IPS-15b (cell line): ENCODE measurements at regions not wholly inside any gene's neighbourhood (a gene's known extent, or its start where the extent isn't known, plus 50 kb on each side); places are given as distances from the start of the nearest gene placed in this dataset.

Experiments
- H3K27me3 ChIP-seq: one replicate; pipeline ENCODE4 v1.6.1; 2013; ENCODE audit warnings: low read length; ENCODE audit not compliant: control insufficient read depth, insufficient read depth
- H3K36me3 ChIP-seq: one replicate; pipeline ENCODE4 v1.6.1; 2013; ENCODE audit warnings: low read length; ENCODE audit not compliant: control insufficient read depth, insufficient read depth
- H3K4me1 ChIP-seq: one replicate; pipeline ENCODE4 v1.6.1; 2013; ENCODE audit warnings: mild to moderate bottlenecking, low read length; ENCODE audit not compliant: control insufficient read depth, insufficient read depth
- H3K4me3 ChIP-seq: one replicate; pipeline ENCODE4 v1.5.1; 2013; ENCODE audit warnings: low read depth, low read length
- H3K9ac ChIP-seq: one replicate; pipeline ENCODE4 v1.6.1; 2013; ENCODE audit warnings: low read depth, mild to moderate bottlenecking, low read length
- H3K9me3 ChIP-seq: one replicate; pipeline ENCODE4 v1.6.1; 2013; ENCODE audit warnings: mild to moderate bottlenecking, low read length; ENCODE audit not compliant: control insufficient read depth, insufficient read depth

DNA sequence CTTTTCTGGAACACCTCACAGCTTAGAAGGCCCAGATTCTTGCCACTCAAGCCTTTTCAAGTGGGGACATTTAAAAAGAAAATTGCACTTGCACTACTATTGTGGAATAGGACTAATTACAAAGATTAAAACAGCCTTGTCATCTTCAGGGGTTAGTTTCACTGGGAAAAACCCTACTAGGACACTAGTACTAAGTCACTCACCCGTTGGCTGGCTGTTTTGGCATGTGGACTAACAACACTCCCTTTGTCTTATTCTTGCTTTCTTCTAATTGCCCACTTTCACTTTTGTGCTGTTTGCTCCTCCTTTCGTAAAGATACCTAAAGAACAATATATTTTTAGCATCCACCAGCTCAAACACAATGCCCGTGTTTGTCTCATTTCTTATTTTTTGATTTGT is 200.9 kb upstream of the MID1 start:
- Histone ChIP-seq H3K36me3 (no peaks in the 10 kb centered on the region), H3K4me3 (no peak overlapping the region), H3K4me1 (no peaks in the 10 kb centered on the region), H3K9ac (no peak overlapping the region), H3K9me3 (no peaks in the 10 kb centered on the region), H3K27me3 (no peaks in the 10 kb centered on the region)

DNA sequence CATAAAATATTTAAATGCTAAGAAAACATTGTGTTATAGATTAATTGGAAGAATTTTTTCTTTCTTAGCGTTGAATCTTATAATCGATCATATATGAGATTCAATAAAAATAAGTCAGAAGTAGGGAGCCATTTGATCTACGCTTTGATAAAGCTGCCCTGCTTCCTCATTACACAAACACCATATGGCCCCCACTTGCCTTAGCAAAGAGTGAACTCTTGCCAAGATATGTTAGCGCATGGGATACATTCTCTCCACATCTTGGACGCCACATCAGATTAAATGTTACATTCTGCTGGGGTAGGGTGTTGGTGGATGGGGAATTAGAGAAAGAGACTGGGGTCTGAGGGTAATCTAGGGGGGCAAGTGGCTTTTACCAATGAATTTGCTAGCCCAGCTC is 207.7 kb upstream of the MID1 start:
- H3K36me3 ChIP-seq = no peaks in the 10 kb centered on the region
- H3K4me1 ChIP-seq = peaks cover 1% of the 10 kb centered on the region
- peaks cover 4% of the 10 kb centered on the region for H3K9me3 ChIP-seq
- no peaks in the 10 kb centered on the region for H3K27me3 ChIP-seq
- H3K4me3 ChIP-seq = no peak overlapping the region
- no peak overlapping the region for H3K9ac ChIP-seq

DNA sequence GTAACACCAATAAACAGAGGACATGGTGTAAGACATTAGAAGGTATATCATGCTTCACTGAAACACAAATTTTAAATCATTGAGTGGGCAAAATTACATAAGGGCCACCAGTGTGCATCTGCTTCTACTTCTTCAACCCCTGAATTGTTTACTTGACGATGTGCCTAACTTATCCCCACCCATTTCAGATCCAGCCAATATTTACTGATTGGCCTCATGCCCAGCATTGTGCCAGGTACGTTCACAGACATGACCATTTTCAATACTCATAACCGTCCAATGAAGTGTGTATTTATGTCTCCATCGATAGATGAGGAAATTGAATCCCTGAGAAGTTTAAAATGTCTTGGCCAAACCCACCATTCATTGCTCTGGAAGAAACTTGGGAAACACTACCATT is 208.3 kb upstream of the MID1 start:
- H3K4me1 ChIP-seq = peaks cover 5% of the 10 kb centered on the region
- H3K9me3 ChIP-seq = peaks cover 4% of the 10 kb centered on the region
- no peak overlapping the region for H3K9ac ChIP-seq
- H3K4me3 ChIP-seq = no peak overlapping the region
- H3K36me3 ChIP-seq = no peaks in the 10 kb centered on the region
- no peaks in the 10 kb centered on the region for H3K27me3 ChIP-seq

DNA sequence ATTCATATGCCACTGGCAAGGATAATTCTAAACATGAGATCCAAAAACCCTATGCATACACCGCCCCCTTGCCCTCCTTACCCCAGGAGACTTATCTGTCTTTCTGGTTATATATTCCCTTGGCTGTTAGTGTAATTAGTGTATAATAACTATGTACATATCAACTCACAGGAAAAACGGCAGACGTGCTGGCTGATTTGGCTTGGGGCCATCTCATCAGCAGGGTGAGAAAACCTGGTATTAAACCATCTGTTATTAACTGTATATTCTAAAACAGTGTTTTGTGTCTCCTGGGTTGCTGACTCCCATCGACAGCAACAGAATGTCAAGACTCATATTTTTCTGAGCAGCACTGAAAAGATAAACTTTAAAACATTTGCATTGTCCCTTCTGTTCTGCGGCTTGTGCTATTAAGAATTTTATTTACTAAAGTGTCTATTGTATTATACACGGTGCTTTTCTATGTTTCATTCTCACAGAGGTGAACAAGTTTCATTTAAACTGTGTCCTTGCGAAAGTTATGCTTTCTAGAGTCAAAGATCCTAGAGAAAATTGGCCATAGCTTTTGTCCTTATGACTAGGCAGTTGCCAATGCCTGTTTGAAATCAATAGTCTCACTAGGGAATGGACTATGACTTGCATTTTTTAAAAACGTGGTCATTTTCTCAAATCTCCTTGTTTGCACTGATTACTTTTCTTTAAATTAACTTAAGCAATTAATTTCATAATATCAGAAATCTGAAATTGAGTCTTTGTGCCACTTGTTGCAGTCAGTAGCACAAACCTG is 211.5 kb upstream of the MID1 start:
- H3K36me3 ChIP-seq = no peaks in the 10 kb centered on the region
- H3K4me3 ChIP-seq = no peak overlapping the region
- no peaks in the 10 kb centered on the region for H3K27me3 ChIP-seq
- H3K4me1 ChIP-seq = peaks cover 7% of the 10 kb centered on the region
- peaks cover 4% of the 10 kb centered on the region for H3K9me3 ChIP-seq
- no peak overlapping the region for H3K9ac ChIP-seq

DNA sequence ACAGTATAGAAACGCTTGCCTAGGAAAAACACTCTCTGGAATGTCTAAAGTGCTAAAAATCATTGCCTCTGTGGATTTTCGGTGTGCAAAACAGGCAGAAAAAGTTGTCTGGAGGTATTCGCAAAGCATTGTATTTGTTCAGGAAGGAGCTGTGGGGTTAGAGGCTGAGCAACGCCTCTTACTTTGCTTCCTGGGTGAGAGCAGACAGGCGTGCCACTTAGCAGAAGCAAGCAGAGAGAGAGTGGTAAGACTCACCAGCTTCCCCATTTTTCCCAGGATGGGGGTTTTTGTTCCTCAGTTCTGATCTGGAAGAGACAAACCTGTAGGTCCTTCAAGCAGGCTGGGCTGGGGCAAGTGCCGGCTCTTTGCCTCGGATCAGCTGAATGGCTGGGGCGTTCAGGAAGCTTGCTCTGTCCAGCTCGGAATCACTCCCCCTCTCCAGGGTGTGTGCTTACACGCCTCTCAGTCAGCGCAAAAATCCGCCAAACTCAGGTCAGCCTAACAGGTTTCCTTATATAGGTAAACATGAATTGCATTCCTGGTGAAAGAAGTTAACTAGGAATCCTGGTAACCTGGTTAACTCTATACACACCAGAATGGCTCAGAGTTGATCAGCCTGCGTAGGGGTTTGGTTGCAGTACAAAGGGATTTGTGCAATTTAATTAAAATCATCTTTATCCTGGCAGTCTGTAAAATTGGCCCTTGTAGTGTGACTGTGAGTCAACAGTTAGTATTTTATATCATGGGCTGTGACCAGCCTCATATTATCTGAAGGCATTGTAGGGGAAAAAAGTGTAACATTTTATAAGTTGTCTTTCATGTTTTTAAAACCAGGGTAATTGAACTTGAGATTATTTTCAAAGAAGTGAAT is 213.1 kb upstream of the MID1 start:
- no peaks in the 10 kb centered on the region for H3K36me3 ChIP-seq
- H3K4me1 ChIP-seq = peaks cover 7% of the 10 kb centered on the region
- no peaks in the 10 kb centered on the region for H3K27me3 ChIP-seq
- peaks cover 4% of the 10 kb centered on the region for H3K9me3 ChIP-seq
- H3K4me3 ChIP-seq = peak overlapping the region; percentile 8
- no peak overlapping the region for H3K9ac ChIP-seq

DNA sequence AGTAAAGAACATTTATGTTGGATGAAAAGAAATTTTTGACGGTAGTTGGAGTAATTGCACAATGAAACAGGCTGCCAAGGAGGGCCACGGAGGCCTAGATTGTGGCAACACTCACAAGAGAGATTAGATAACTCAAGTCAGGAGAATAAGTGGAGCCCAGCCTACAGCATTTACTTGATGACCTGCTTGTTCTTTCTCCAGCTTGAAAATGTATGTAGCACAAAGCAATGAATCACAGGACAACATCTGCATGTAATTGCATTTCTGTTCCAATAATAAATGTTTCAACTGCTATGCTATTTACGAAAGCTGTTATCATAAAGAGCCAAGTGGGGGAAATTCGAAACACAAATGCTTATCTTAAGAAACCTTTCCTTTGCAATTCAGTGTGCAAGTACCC is 221.2 kb upstream of the MID1 start:
- Histone ChIP-seq H3K36me3 (no peaks in the 10 kb centered on the region), H3K9me3 (no peaks in the 10 kb centered on the region), H3K4me1 (no peaks in the 10 kb centered on the region), H3K4me3 (no peak overlapping the region), H3K9ac (no peak overlapping the region), H3K27me3 (no peaks in the 10 kb centered on the region)

DNA sequence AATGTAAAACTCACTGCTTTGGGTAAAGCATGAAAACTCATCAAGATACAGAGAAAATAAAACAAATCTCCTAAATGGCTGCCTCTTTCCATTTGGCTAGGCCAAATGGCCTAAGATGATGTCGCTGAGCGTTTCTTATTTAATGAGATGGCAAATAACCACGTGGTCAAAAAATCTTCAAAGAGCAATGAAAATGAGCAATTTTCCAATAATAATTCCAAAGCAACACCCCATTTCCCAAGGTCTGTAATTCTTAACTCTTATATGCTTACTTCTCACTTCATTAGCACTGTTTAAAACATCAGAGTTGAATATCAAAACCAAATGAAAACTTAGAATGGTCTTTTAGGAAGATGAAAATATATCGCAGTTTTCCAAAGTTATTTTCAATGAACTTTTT is 222.3 kb upstream of the MID1 start:
- H3K4me3 ChIP-seq = no peak overlapping the region
- no peak overlapping the region for H3K9ac ChIP-seq
- H3K36me3 ChIP-seq = no peaks in the 10 kb centered on the region
- H3K9me3 ChIP-seq = no peaks in the 10 kb centered on the region
- no peaks in the 10 kb centered on the region for H3K4me1 ChIP-seq
- H3K27me3 ChIP-seq = no peaks in the 10 kb centered on the region

DNA sequence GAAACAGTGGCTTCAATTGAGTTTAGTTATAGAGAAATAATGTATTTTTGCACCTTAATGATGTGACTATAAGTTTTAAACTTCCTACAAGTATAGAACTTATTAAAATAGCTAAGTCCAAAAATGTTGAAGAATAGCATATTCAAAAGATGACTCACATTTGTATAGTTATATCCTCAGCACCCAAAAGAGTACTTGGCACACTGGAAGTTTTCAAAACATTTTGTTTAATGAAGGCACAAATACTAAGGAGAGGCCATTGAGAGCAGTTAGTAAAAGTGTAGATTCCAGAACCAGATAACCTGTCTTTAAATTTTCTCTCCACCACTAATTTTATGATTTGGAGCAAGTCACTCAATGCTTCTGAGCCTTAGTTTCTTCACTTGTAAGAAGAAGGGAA is 226.9 kb upstream of the MID1 start:
- Histone ChIP-seq H3K4me1 (no peaks in the 10 kb centered on the region), H3K4me3 (no peak overlapping the region), H3K9ac (no peak overlapping the region), H3K27me3 (no peaks in the 10 kb centered on the region), H3K9me3 (no peaks in the 10 kb centered on the region), H3K36me3 (no peaks in the 10 kb centered on the region)

DNA sequence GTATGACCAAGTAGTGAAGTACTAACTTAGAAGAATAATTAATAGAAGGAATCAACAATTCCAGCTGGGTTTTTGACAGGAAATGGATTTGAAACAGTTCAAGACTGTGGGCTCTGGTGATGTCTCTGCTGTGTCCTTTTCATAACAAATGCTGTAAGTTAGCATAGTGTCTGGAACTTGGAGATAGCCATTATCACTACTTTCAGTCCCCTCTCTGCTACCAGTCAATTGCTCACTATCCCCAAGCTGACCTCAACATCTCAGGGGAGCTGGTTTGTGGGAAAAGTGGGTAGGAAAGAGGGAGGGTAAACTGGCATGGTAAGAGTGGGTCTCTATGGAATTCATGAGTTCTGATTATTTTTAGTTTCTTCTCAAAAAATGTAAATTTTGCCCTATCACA is 231.4 kb upstream of the MID1 start:
- Histone ChIP-seq H3K36me3 (no peaks in the 10 kb centered on the region), H3K4me3 (no peak overlapping the region), H3K27me3 (no peaks in the 10 kb centered on the region), H3K4me1 (no peaks in the 10 kb centered on the region), H3K9ac (no peak overlapping the region), H3K9me3 (no peaks in the 10 kb centered on the region)

DNA sequence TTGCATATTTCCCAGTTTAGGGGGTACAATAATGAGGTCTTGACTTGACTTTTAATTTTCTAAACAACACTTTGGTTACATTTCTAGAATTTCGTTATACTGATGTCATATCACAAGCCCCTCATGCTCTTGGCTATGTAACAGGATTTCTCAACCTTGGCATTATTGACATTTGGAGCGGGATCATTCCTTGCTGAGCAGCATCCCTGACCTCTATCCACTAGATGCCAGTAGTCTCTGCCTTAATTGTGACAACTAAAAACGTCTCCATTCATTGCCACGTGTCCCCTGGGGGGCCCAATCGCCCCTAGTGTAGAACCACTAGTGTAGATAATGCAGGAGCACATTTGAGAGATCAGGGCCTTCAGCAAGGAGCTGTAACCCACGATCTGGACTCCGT is 234.2 kb upstream of the MID1 start:
- H3K9ac ChIP-seq = no peak overlapping the region
- no peaks in the 10 kb centered on the region for H3K9me3 ChIP-seq
- no peak overlapping the region for H3K4me3 ChIP-seq
- no peaks in the 10 kb centered on the region for H3K4me1 ChIP-seq
- H3K27me3 ChIP-seq = no peaks in the 10 kb centered on the region
- no peaks in the 10 kb centered on the region for H3K36me3 ChIP-seq

DNA sequence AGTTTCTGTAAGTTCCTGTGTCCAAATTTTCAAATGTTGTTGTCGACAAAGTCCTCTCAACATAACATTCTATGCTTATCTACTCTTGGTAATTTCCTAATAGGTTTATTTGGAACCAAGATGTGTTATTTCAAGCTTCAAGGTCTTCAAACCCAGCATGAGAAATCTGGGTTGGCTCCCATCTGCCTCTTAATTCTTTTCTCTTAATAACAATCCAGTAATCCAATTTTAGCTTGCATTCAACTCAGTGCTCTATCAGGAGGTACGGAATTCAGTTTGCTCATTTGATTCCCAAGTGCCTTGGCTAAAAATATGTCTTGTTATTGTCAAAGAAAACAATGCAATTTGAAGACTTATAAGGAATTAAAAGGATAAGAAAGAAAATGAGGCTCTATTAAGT is 235.5 kb upstream of the MID1 start:
- Histone ChIP-seq H3K4me3 (no peak overlapping the region), H3K9me3 (no peaks in the 10 kb centered on the region), H3K27me3 (no peaks in the 10 kb centered on the region), H3K36me3 (no peaks in the 10 kb centered on the region), H3K9ac (no peak overlapping the region), H3K4me1 (no peaks in the 10 kb centered on the region)

DNA sequence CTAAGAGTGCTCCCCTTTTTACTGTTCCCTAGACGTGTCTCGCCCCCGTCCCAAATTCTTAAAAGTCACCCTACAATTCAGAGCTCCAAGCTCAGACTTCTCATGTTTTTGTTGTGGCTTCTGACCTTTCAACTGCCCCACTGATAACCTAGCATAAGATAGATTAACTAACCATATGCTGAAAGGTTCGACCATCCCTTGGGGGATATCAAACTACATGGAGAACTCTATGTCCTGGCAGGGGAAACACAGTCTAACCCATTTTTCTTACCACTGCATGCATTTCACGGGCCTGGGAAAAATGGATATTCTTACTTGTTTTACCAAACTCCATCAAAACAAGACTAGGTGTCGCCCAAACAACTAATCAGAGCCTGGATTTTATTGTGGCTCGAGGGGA is 236.4 kb upstream of the MID1 start:
- Histone ChIP-seq H3K9ac (no peak overlapping the region), H3K36me3 (no peaks in the 10 kb centered on the region), H3K4me1 (no peaks in the 10 kb centered on the region), H3K4me3 (no peak overlapping the region), H3K27me3 (no peaks in the 10 kb centered on the region), H3K9me3 (no peaks in the 10 kb centered on the region)
